ENCODE measurements at regions not wholly inside any gene's neighbourhood (a gene's known extent, or its start where the extent isn't known, plus 50 kb on each side); places are given as distances from the start of the nearest gene placed in this dataset.

DNA sequence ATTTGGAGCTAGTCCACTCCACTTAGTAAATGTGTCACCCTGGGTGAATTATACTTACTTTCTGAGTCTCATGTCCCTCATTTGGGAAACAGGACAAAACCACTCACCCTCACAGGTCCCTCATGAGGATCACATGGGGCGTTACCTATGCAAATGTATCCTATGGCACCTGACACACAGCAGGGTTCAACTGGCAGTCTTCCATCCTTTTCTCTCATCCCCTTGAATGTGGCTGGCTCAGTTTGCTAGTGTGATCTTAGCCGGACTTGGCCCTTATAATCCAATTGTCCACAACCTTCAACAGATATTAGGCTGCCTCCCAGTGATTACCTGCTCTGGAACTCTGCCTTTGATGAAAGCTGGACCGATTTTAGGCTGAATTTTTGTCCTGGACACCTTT lies 308.8 kb downstream of the MAP2K6 start:
- TF ChIP-seq, protein P1, sequence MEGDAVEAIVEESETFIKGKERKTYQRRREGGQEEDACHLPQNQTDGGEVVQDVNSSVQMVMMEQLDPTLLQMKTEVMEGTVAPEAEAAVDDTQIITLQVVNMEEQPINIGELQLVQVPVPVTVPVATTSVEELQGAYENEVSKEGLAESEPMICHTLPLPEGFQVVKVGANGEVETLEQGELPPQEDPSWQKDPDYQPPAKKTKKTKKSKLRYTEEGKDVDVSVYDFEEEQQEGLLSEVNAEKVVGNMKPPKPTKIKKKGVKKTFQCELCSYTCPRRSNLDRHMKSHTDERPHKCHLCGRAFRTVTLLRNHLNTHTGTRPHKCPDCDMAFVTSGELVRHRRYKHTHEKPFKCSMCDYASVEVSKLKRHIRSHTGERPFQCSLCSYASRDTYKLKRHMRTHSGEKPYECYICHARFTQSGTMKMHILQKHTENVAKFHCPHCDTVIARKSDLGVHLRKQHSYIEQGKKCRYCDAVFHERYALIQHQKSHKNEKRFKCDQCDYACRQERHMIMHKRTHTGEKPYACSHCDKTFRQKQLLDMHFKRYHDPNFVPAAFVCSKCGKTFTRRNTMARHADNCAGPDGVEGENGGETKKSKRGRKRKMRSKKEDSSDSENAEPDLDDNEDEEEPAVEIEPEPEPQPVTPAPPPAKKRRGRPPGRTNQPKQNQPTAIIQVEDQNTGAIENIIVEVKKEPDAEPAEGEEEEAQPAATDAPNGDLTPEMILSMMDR (IDR thresholded peaks at IDR 0.05; ENCODE audit: insufficient read depth, low read length, poor library complexity, severe bottlenecking), result no peak
- TF ChIP-seq EZH2phosphoT487 (conservative IDR thresholded peaks at IDR 0.05; ENCODE audit: low read length), result no peak

Data from SU-DHL-6 (cell line).